ENCODE measurements at regions not wholly inside any gene's neighbourhood (a gene's known extent, or its start where the extent isn't known, plus 50 kb on each side); places are given as distances from the start of the nearest gene placed in this dataset.
"Not testable (repeated sequence)": the region's sequence is repeated elsewhere in the genome, so short reads cannot be mapped to it uniquely, and the experiment has no call there.

- Histone ChIP-seq H3K4me3 (ENCODE audit: control insufficient read depth in 1 of 7, extremely low read depth in 1 of 7, insufficient read depth in 4 of 7, low read depth in 2 of 7, low read length in 6 of 7) (no peak overlapping the region), H3K27me3 (replicated peaks in 2 of 5; ENCODE audit: control insufficient read depth in 4 of 5, insufficient read depth in 5 of 5, low read length in 4 of 5) (no peaks in the 10 kb centered on the region), H3K9me3 (ENCODE audit: control extremely low read depth in 1 of 5, control insufficient read depth in 4 of 5, insufficient read depth in 2 of 5, low read depth in 1 of 5, low read length in 4 of 5) (no peaks in the 10 kb centered on the region), H3K36me3 (ENCODE audit: control insufficient read depth in 4 of 4, insufficient read depth in 4 of 4, low read length in 3 of 4) (no peaks in the 10 kb centered on the region), H3K4me1 (ENCODE audit: control extremely low read depth in 1 of 4, control insufficient read depth in 4 of 4, insufficient read depth in 4 of 4, low read length in 3 of 4) (peaks cover 0 to 11% (median 0%) of the 10 kb centered on the region in 4 experiments), H3K27ac (ENCODE audit: insufficient read depth in 1 of 2, low read depth in 1 of 2, low read length in 2 of 2, poor library complexity in 1 of 2, severe bottlenecking in 2 of 2) (no peak overlapping the region)
- DNase-seq, result no peak
- ChIA-PET POLR2A (no interaction called here), CTCF (no interaction called here)
- 100% methylated on average over 1 of the region's 1 CpG for WGBS (ENCODE audit: insufficient coverage)
Measured at GRCh38 chr12:88897723-88898122, 317.5 kb upstream of the KITLG start.

DNA sequence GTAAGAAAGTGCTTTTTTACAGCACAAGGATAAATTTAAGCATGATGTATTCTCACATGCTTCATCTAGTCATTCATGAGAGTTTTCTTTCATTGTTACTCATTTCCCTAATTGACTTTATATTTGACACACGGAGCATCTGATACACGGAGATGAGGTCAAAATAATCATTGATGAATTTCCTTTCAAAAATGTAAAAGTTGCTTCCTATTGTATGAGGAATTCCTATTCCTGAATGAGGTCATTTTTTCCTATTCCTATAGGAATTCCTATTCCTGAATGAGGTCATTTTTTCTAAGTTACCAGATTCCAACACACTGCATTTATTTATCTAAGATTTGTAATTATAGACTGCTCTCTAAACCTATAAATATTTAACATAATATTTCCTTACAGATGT is 316.7 kb upstream of the KITLG start:
- POLR2A ChIA-PET, result no interaction called here
- Histone ChIP-seq H3K27ac (ENCODE audit: insufficient read depth in 1 of 2, low read depth in 1 of 2, low read length in 2 of 2, poor library complexity in 1 of 2, severe bottlenecking in 2 of 2) (no peak overlapping the region), H3K36me3 (ENCODE audit: control insufficient read depth in 4 of 4, insufficient read depth in 4 of 4, low read length in 3 of 4) (no peaks in the 10 kb centered on the region), H3K27me3 (replicated peaks in 2 of 5; ENCODE audit: control insufficient read depth in 4 of 5, insufficient read depth in 5 of 5, low read length in 4 of 5) (no peaks in the 10 kb centered on the region), H3K4me1 (ENCODE audit: control extremely low read depth in 1 of 4, control insufficient read depth in 4 of 4, insufficient read depth in 4 of 4, low read length in 3 of 4) (peaks cover 0 to 11% (median 0%) of the 10 kb centered on the region in 4 experiments), H3K4me3 (ENCODE audit: control insufficient read depth in 1 of 7, extremely low read depth in 1 of 7, insufficient read depth in 4 of 7, low read depth in 2 of 7, low read length in 6 of 7) (no peak overlapping the region), H3K9me3 (ENCODE audit: control extremely low read depth in 1 of 5, control insufficient read depth in 4 of 5, insufficient read depth in 2 of 5, low read depth in 1 of 5, low read length in 4 of 5) (no peaks in the 10 kb centered on the region)
- WGBS (ENCODE audit: insufficient coverage), result no CpG with 5 or more reads among the region's 2 CpGs
- DNase-seq, result no peak
- CTCF ChIA-PET, result interaction anchor here (1.6 kb wide), 1 partner anchor 19 kb away, joined by 5 read pairs; no protein-coding TSS in a partner anchor

DNA sequence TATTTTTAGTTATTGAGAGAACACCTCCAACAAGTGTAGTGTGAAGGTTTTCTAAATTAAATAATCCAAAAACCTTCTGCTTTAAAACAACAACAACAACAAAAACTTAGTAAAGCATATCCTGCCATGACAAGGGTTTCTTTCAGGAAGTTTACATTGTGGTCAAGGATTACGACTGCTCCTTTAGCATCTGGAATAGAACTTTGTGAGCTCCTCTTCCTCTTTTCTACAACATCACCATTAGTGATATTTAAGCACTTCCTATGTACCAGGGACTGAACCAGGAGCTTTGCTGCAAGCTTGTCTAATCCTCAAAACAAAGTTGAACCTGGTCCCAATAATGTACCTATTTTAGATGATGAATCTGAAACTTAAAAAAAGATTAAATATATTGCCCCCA is 315.4 kb upstream of the KITLG start:
- H3K27ac ChIP-seq (ENCODE audit: insufficient read depth in 1 of 2, low read depth in 1 of 2, low read length in 2 of 2, poor library complexity in 1 of 2, severe bottlenecking in 2 of 2), result no peak overlapping the region
- CTCF ChIA-PET, result interaction anchor here (1.6 kb wide), 1 partner anchor 18 kb away, joined by 5 read pairs; no protein-coding TSS in a partner anchor

GRCh38 chr12:88893801-88894200 is 313.5 kb upstream of the KITLG start:
- ChIA-PET POLR2A (no interaction called here), CTCF (no interaction called here)
- Histone ChIP-seq H3K4me3 (ENCODE audit: control insufficient read depth in 1 of 7, extremely low read depth in 1 of 7, insufficient read depth in 4 of 7, low read depth in 2 of 7, low read length in 6 of 7) (no peak overlapping the region), H3K36me3 (ENCODE audit: control insufficient read depth in 4 of 4, insufficient read depth in 4 of 4, low read length in 3 of 4) (no peaks in the 10 kb centered on the region), H3K27me3 (replicated peaks in 2 of 5; ENCODE audit: control insufficient read depth in 4 of 5, insufficient read depth in 5 of 5, low read length in 4 of 5) (no peaks in the 10 kb centered on the region), H3K9me3 (ENCODE audit: control extremely low read depth in 1 of 5, control insufficient read depth in 4 of 5, insufficient read depth in 2 of 5, low read depth in 1 of 5, low read length in 4 of 5) (no peaks in the 10 kb centered on the region), H3K27ac (ENCODE audit: insufficient read depth in 1 of 2, low read depth in 1 of 2, low read length in 2 of 2, poor library complexity in 1 of 2, severe bottlenecking in 2 of 2) (no peak overlapping the region), H3K4me1 (ENCODE audit: control extremely low read depth in 1 of 4, control insufficient read depth in 4 of 4, insufficient read depth in 4 of 4, low read length in 3 of 4) (peaks cover 0 to 11% (median 0%) of the 10 kb centered on the region in 4 experiments)
- no CpG with 5 or more reads among the region's 3 CpGs for WGBS (ENCODE audit: insufficient coverage)
- DNase-seq, result no peak

More for the DNA sequence above, 315.4 kb upstream of the KITLG start:
- no peaks in the 10 kb centered on the region for H3K36me3 ChIP-seq (ENCODE audit: control insufficient read depth in 4 of 4, insufficient read depth in 4 of 4, low read length in 3 of 4)
- POLR2A ChIA-PET, result no interaction called here
- peaks cover 0 to 11% (median 0%) of the 10 kb centered on the region in 4 experiments for H3K4me1 ChIP-seq (ENCODE audit: control extremely low read depth in 1 of 4, control insufficient read depth in 4 of 4, insufficient read depth in 4 of 4, low read length in 3 of 4)
- H3K9me3 ChIP-seq (ENCODE audit: control extremely low read depth in 1 of 5, control insufficient read depth in 4 of 5, insufficient read depth in 2 of 5, low read depth in 1 of 5, low read length in 4 of 5), result no peaks in the 10 kb centered on the region
- H3K27me3 ChIP-seq (replicated peaks in 2 of 5; ENCODE audit: control insufficient read depth in 4 of 5, insufficient read depth in 5 of 5, low read length in 4 of 5), result no peaks in the 10 kb centered on the region
- 0% methylated on average over 1 of the region's 1 CpG for WGBS (ENCODE audit: insufficient coverage)
- peak in 2 of 3 donors; percentile 27 to 51 for DNase-seq
- H3K4me3 ChIP-seq (ENCODE audit: control insufficient read depth in 1 of 7, extremely low read depth in 1 of 7, insufficient read depth in 4 of 7, low read depth in 2 of 7, low read length in 6 of 7), result no peak overlapping the region

DNA sequence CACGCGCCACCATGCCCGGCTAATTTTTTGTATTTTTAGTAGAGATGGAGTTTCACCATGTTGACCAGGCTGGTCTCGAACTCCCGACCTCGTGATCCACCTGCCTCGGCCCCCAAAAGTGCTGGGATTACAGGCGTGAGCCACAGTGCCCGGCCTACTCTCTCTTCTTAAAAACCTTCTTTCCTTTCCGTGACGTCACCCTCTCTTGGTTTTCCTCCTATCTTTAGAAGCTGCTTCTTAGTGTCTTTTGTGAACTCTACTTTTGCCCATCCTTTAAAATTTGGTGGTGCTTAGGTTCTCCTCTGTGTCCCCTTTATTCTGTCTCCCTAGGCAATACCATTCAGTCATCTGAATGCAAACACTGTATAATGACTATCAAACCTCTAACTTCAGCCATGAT is 311.2 kb upstream of the KITLG start:
- H3K36me3 ChIP-seq (ENCODE audit: control insufficient read depth in 4 of 4, insufficient read depth in 4 of 4, low read length in 3 of 4); H3K27me3 ChIP-seq (replicated peaks in 2 of 5; ENCODE audit: control insufficient read depth in 4 of 5, insufficient read depth in 5 of 5, low read length in 4 of 5); H3K4me1 ChIP-seq (ENCODE audit: control extremely low read depth in 1 of 4, control insufficient read depth in 4 of 4, insufficient read depth in 4 of 4, low read length in 3 of 4); H3K27ac ChIP-seq (ENCODE audit: insufficient read depth in 1 of 2, low read depth in 1 of 2, low read length in 2 of 2, poor library complexity in 1 of 2, severe bottlenecking in 2 of 2); CTCF ChIA-PET; DNase-seq; H3K9me3 ChIP-seq (ENCODE audit: control extremely low read depth in 1 of 5, control insufficient read depth in 4 of 5, insufficient read depth in 2 of 5, low read depth in 1 of 5, low read length in 4 of 5); POLR2A ChIA-PET; H3K4me3 ChIP-seq (ENCODE audit: control insufficient read depth in 1 of 7, extremely low read depth in 1 of 7, insufficient read depth in 4 of 7, low read depth in 2 of 7, low read length in 6 of 7): not testable (repeated sequence)
- WGBS (ENCODE audit: insufficient coverage), result 95% methylated on average over 11 of the region's 11 CpGs

GRCh38 chr12:88889326-88890110 is 309.2 kb upstream of the KITLG start:
- WGBS (ENCODE audit: insufficient coverage), result no CpG with 5 or more reads among the region's 2 CpGs
- CTCF ChIA-PET, result no interaction called here

DNA sequence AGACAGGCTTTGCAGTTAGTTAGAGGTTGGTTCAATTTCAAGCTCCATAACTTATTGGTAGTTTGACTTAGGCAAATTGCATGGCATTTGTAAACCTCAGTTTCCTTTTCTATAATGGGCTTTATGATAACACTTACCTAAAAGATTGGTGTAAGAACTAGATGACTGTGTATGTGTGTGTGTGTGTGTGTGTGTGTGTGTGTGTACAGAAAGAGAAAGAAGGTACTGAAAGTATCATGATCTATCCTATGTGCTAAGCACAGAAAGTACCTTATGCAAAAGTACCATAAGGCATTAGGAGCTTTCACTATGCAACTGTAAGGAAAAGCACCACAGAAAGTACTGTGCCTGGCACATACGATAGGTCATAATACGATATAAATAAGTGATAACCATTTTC is 304.3 kb upstream of the KITLG start:
- Histone ChIP-seq H3K27ac (ENCODE audit: insufficient read depth in 1 of 2, low read depth in 1 of 2, low read length in 2 of 2, poor library complexity in 1 of 2, severe bottlenecking in 2 of 2) (no peak overlapping the region), H3K27me3 (replicated peaks in 2 of 5; ENCODE audit: control insufficient read depth in 4 of 5, insufficient read depth in 5 of 5, low read length in 4 of 5) (no peaks in the 10 kb centered on the region), H3K36me3 (ENCODE audit: control insufficient read depth in 4 of 4, insufficient read depth in 4 of 4, low read length in 3 of 4) (no peaks in the 10 kb centered on the region), H3K4me3 (ENCODE audit: control insufficient read depth in 1 of 7, extremely low read depth in 1 of 7, insufficient read depth in 4 of 7, low read depth in 2 of 7, low read length in 6 of 7) (no peak overlapping the region), H3K4me1 (ENCODE audit: control extremely low read depth in 1 of 4, control insufficient read depth in 4 of 4, insufficient read depth in 4 of 4, low read length in 3 of 4) (no peaks in the 10 kb centered on the region), H3K9me3 (ENCODE audit: control extremely low read depth in 1 of 5, control insufficient read depth in 4 of 5, insufficient read depth in 2 of 5, low read depth in 1 of 5, low read length in 4 of 5) (no peaks in the 10 kb centered on the region)
- ChIA-PET CTCF (no interaction called here), POLR2A (no interaction called here)
- no peak for DNase-seq
- 100% methylated on average over 2 of the region's 2 CpGs for WGBS (ENCODE audit: insufficient coverage)

More at GRCh38 chr12:88889326-88890110, 309.2 kb upstream of the KITLG start:
- H3K27ac ChIP-seq (ENCODE audit: insufficient read depth in 1 of 2, low read depth in 1 of 2, low read length in 2 of 2, poor library complexity in 1 of 2, severe bottlenecking in 2 of 2), result no peak overlapping the region
- no peaks in the 10 kb centered on the region for H3K4me1 ChIP-seq (ENCODE audit: control extremely low read depth in 1 of 4, control insufficient read depth in 4 of 4, insufficient read depth in 4 of 4, low read length in 3 of 4)
- H3K9me3 ChIP-seq (ENCODE audit: control extremely low read depth in 1 of 5, control insufficient read depth in 4 of 5, insufficient read depth in 2 of 5, low read depth in 1 of 5, low read length in 4 of 5), result no peaks in the 10 kb centered on the region
- no peaks in the 10 kb centered on the region for H3K27me3 ChIP-seq (replicated peaks in 2 of 5; ENCODE audit: control insufficient read depth in 4 of 5, insufficient read depth in 5 of 5, low read length in 4 of 5)
- DNase-seq, result no peak
- H3K36me3 ChIP-seq (ENCODE audit: control insufficient read depth in 4 of 4, insufficient read depth in 4 of 4, low read length in 3 of 4), result no peaks in the 10 kb centered on the region
- no peak overlapping the region for H3K4me3 ChIP-seq (ENCODE audit: control insufficient read depth in 1 of 7, extremely low read depth in 1 of 7, insufficient read depth in 4 of 7, low read depth in 2 of 7, low read length in 6 of 7)
- POLR2A ChIA-PET, result no interaction called here
